ENCODE measurements at regions not wholly inside any gene's neighbourhood (a gene's known extent, or its start where the extent isn't known, plus 50 kb on each side); places are given as distances from the start of the nearest gene placed in this dataset.

DNA sequence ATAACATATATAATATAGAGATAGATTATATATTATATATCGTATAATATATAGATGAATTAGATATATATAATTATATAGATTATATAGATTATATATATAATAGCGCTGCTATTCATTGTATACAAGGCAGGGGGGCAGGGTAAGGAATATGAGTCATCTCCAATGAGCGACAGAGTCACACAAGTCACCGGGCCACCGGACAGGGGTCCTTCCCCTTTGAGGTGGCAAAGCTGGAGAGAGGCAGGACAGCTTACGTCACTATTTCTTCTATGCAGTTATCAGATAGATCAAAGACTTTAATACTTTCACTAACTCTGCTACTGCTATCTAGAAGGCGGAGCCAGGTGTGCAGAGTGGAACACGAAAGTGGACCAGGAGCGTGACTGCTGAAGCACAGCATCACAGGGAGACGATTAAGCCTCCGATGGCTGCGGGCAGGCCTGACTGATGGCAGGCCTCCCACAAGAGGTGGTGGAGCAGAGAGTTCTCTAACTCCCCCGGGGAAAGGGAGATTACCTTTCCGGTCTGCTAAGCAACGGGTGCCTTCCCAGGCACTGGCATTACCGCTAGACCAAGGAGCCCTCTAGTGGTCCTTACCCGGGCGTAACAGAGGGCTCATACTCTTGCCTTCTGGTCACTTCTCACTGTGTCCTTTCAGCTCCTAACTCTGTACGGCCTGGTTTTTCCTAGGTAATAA is 2154.7 kb downstream of the MRPL39 start:
- no peak for DNase-seq (ENCODE audit: insufficient read length, low spot score)
- FAIRE-seq = peak; percentile 77
- TF ChIP-seq TAF1 (IDR thresholded peaks at IDR 0.05; ENCODE audit: low read depth, low read length) (no peak), SPI1 (IDR thresholded peaks at IDR 0.05; ENCODE audit: low read depth, low read length) (no peak), POU2F2 (IDR thresholded peaks at IDR 0.05; ENCODE audit: low read depth, low read length) (no peak), POLR2AphosphoS5 (IDR thresholded peaks at IDR 0.05; ENCODE audit: low read depth, low read length) (no peak), PAX5 (IDR thresholded peaks at IDR 0.05; ENCODE audit: insufficient read depth, low read length, severe bottlenecking) (no peak), POLR2A (IDR thresholded peaks at IDR 0.05; ENCODE audit: low read depth, low read length) (no peak)

DNA sequence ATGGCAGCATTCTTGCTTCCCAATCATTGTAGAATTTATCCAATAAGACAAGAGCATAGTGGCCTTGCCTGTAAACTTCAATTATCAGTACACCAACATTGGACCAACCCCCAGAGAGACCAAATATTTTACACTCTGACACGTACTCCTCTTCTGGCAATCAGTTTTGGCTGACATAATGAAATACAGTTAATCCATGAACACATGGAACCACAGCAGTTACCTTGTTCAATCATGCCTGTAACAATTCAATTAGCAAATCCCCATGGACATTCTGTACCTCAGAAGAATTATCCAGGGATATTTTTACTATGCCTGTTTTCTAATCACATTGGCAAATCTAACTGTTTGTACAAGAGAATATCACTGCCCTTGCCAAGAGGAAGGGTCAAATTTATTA is 2162.0 kb downstream of the MRPL39 start:
- TF ChIP-seq TAF1 (IDR thresholded peaks at IDR 0.05; ENCODE audit: low read depth, low read length) = no peak
- TF ChIP-seq POLR2AphosphoS5 (IDR thresholded peaks at IDR 0.05; ENCODE audit: low read depth, low read length) = no peak
- no peak for TF ChIP-seq SPI1 (IDR thresholded peaks at IDR 0.05; ENCODE audit: low read depth, low read length)
- TF ChIP-seq PAX5 (IDR thresholded peaks at IDR 0.05; ENCODE audit: insufficient read depth, low read length, severe bottlenecking) = no peak
- TF ChIP-seq POU2F2 (IDR thresholded peaks at IDR 0.05; ENCODE audit: low read depth, low read length) = no peak
- no peak for TF ChIP-seq POLR2A (IDR thresholded peaks at IDR 0.05; ENCODE audit: low read depth, low read length)
- FAIRE-seq (no peak), DNase-seq (ENCODE audit: insufficient read length, low spot score) (no peak)

DNA sequence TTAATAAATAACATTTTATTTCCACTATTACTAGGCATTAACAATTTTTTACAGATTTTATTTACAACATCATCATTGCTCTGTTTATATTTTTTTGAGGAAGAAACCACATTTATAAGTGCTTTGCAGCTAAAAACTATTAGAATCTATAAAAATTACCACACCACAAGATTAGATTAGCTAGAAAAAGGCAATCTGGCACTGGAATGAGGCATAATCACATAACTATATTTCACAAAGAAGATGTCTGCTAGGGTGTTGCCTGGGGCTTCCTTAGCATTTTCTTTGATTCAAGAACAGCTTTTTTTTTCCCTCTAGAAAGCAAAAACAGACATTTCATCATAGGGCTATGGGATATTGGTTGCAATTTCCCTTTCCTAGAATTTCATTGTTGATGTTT is 2169.2 kb downstream of the MRPL39 start:
- DNase-seq (ENCODE audit: insufficient read length, low spot score) (no peak), FAIRE-seq (no peak)
- no peak for TF ChIP-seq POU2F2 (IDR thresholded peaks at IDR 0.05; ENCODE audit: low read depth, low read length)
- no peak for TF ChIP-seq SPI1 (IDR thresholded peaks at IDR 0.05; ENCODE audit: low read depth, low read length)
- no peak for TF ChIP-seq POLR2A (IDR thresholded peaks at IDR 0.05; ENCODE audit: low read depth, low read length)
- no peak for TF ChIP-seq TAF1 (IDR thresholded peaks at IDR 0.05; ENCODE audit: low read depth, low read length)
- TF ChIP-seq POLR2AphosphoS5 (IDR thresholded peaks at IDR 0.05; ENCODE audit: low read depth, low read length) = no peak
- TF ChIP-seq PAX5 (IDR thresholded peaks at IDR 0.05; ENCODE audit: insufficient read depth, low read length, severe bottlenecking) = no peak

DNA sequence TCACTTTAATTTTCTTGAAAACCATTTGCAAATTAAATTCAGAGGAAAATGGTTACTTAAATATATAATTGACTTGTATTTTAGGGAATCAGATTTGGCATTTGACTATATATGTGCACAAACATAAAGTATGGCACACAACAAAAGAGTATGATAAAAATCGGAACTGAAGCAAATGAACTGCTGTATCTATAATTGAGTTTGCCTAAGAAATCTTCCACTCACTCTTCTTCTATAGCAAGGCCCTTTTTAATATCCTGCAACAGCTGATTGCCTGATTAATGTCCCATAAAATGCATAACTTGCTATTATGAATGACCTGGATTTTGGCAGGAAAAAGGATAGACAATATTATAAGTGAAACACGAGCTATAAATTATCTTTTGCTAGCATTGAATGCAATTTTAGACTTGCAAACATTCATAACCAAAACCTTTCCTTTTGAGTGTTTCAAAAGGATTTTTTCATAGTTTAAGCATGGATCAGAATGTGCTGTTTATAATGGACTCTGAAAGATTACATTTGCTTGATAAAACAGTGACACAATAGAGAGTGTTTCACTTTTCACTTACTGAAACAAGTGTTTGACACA is 2204.3 kb downstream of the MRPL39 start:
- FAIRE-seq (no peak), DNase-seq (ENCODE audit: insufficient read length, low spot score) (no peak)
- TF ChIP-seq PAX5 (IDR thresholded peaks at IDR 0.05; ENCODE audit: insufficient read depth, low read length, severe bottlenecking) (no peak), POU2F2 (IDR thresholded peaks at IDR 0.05; ENCODE audit: low read depth, low read length) (no peak), POLR2A (IDR thresholded peaks at IDR 0.05; ENCODE audit: low read depth, low read length) (no peak)

DNA sequence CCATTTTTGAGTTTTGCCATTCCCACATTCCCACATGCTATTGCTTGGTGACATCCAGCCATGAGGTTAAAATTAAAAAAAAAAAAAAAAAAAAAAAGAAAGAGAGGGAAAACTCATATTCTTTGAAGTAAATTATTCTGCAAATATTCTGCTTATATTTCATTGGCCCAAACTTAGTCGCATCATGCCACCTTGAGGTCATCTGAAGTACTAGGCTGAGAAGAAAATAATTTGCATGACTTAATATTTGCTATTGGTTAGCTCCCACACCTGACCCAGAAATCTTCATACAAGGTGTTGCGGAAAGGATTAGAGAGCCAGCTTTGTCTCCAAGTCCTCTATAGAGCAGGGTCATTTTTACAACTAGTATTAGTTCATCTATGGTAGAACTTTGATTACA is 2206.0 kb downstream of the MRPL39 start:
- DNase-seq (ENCODE audit: insufficient read length, low spot score) (no peak), FAIRE-seq (no peak)
- no peak for TF ChIP-seq TAF1 (IDR thresholded peaks at IDR 0.05; ENCODE audit: low read depth, low read length)
- TF ChIP-seq POU2F2 (IDR thresholded peaks at IDR 0.05; ENCODE audit: low read depth, low read length) = no peak
- TF ChIP-seq POLR2A (IDR thresholded peaks at IDR 0.05; ENCODE audit: low read depth, low read length) = no peak
- no peak for TF ChIP-seq POLR2AphosphoS5 (IDR thresholded peaks at IDR 0.05; ENCODE audit: low read depth, low read length)
- no peak for TF ChIP-seq SPI1 (IDR thresholded peaks at IDR 0.05; ENCODE audit: low read depth, low read length)
- no peak for TF ChIP-seq PAX5 (IDR thresholded peaks at IDR 0.05; ENCODE audit: insufficient read depth, low read length, severe bottlenecking)

DNA sequence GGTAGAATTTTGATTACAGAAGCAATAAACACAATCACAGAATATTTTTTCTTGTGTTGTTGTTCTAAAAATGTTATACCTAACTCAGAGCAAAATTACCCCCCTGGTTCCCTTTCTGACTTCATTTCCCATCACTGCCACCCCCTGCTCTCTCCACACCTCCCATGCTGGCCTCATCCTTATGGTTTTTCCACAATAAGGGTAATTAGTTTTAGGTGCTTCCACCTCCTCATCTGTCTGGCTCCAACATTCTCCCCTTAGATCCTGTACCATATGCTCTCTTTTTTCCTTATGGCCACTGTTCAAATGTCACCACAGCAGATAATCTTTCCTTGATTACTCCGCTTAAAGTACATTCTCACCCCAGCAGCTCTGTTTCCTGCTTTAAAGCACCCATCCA is 2208.6 kb downstream of the MRPL39 start:
- DNase-seq (ENCODE audit: insufficient read length, low spot score) = no peak

DNA sequence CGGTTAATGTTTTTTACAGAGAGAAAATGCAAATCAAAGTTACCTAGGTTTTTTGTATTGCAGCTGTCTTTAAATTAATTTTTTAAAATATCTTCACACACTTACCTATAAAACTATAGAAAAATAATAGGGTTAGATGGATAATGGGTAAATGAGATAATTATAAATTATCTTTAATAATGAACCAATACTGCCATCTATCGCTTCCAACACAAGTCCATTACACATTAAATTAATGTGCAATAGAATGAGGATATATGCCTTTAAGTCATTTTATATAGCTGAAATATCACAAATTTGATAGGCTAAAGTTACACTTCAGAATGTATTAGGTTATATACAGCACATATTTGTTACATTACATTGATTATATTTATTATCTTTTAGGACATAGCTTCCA is 2212.8 kb downstream of the MRPL39 start:
- no peak for TF ChIP-seq SPI1 (IDR thresholded peaks at IDR 0.05; ENCODE audit: low read depth, low read length)
- TF ChIP-seq PAX5 (IDR thresholded peaks at IDR 0.05; ENCODE audit: insufficient read depth, low read length, severe bottlenecking) = no peak
- no peak for DNase-seq (ENCODE audit: insufficient read length, low spot score)
- FAIRE-seq = no peak

More for the DNA sequence above, 2208.6 kb downstream of the MRPL39 start:
- no peak for FAIRE-seq
- TF ChIP-seq PAX5 (IDR thresholded peaks at IDR 0.05; ENCODE audit: insufficient read depth, low read length, severe bottlenecking) = no peak

DNA sequence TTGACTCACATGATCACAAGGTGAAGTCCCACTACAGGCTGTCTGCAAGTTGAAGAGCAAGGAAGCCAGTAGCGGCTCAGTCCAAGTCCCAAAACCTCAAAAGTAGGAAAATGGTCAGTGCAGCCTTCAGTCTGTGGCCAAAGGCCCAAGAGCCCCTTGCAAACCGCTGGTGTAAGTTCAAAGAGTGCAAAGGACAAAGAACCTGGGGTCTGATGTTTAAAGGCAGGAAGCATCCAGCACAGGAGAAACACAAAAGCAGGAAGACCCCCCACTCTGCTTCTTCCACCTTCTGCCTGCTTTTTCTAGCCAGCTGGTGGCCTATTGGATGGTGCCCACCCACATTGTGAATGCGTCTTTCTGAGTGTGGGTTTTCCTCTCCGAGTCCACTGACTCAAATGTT is 2222.6 kb downstream of the MRPL39 start:
- TF ChIP-seq POLR2AphosphoS5 (IDR thresholded peaks at IDR 0.05; ENCODE audit: low read depth, low read length) (no peak), SPI1 (IDR thresholded peaks at IDR 0.05; ENCODE audit: low read depth, low read length) (no peak)
- FAIRE-seq (no peak), DNase-seq (ENCODE audit: insufficient read length, low spot score) (no peak)

DNA sequence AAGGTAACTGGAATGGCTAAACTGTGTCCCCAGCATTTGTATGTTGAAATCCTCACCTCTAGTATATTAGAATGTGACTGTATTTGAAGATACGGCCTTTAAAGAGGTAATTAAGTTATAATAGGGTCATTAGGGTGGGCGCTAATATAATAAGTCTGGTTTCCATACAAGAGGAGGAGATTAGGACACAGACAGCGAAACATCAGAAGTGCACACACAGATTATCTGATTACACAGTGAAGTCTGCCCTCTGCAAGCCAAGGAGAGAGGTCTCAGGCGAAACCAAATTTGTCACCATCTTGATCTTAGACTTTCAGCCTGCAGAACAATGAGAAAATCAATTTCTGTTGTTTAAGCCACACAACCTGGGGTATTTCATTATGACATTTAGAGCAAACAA is 2233.1 kb downstream of the MRPL39 start:
- FAIRE-seq (no peak), DNase-seq (ENCODE audit: insufficient read length, low spot score) (no peak)
- no peak for TF ChIP-seq PAX5 (IDR thresholded peaks at IDR 0.05; ENCODE audit: insufficient read depth, low read length, severe bottlenecking)
- TF ChIP-seq POU2F2 (IDR thresholded peaks at IDR 0.05; ENCODE audit: low read depth, low read length) = no peak
- TF ChIP-seq POLR2AphosphoS5 (IDR thresholded peaks at IDR 0.05; ENCODE audit: low read depth, low read length) = no peak
- TF ChIP-seq SPI1 (IDR thresholded peaks at IDR 0.05; ENCODE audit: low read depth, low read length) = no peak
- no peak for TF ChIP-seq POLR2A (IDR thresholded peaks at IDR 0.05; ENCODE audit: low read depth, low read length)

DNA sequence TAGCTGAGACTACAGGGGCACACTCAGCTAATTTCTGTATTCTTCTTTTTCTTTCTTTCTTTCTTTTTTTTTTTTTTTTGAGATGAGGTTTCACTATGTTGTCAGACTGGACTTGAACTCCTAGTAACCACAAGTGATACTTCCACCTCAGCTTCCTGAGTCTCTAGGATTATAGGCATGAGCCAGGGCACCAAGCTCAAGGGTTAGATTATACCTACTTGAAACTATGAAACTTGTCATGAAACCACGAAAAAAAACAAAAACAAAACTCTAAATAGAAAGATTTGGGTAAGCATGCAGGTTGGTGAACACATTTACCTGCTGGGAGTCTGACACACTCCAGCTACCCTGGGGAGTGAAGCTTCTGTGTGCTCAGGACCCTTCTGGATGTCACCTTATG is 2250.4 kb downstream of the MRPL39 start:
- TF ChIP-seq PAX5 (IDR thresholded peaks at IDR 0.05; ENCODE audit: insufficient read depth, low read length, severe bottlenecking) (no peak), POLR2A (IDR thresholded peaks at IDR 0.05; ENCODE audit: low read depth, low read length) (no peak), SPI1 (IDR thresholded peaks at IDR 0.05; ENCODE audit: low read depth, low read length) (no peak), POLR2AphosphoS5 (IDR thresholded peaks at IDR 0.05; ENCODE audit: low read depth, low read length) (no peak), TAF1 (IDR thresholded peaks at IDR 0.05; ENCODE audit: low read depth, low read length) (no peak), POU2F2 (IDR thresholded peaks at IDR 0.05; ENCODE audit: low read depth, low read length) (no peak)
- DNase-seq (ENCODE audit: insufficient read length, low spot score) (no peak), FAIRE-seq (no peak)
